ENCODE measurements at regions not wholly inside any gene's neighbourhood (a gene's known extent, or its start where the extent isn't known, plus 50 kb on each side); places are given as distances from the start of the nearest gene placed in this dataset.

DNA sequence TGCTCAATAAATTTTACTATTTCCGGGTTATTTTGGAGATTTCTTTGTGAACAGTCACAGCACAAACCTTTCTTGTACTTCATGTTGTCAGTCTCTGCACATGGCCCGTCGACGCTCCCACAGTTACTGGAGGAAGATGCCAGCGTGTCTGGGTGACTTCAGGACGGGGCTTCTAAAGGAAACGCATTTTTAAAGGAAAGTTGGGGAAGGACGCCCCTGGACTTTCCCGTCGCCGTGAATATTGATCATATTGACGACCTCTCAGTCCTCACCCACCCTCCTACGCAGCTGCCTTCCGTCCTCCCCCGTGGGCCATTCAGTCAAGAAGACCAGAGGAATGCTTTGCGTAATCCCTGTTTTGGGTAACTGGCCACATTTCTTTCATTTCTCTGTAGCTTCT, 71.1 kb upstream of the SNTG2 start:
- TF ChIP-seq ZNF589 (CRISPR knock-in tag; conservative IDR thresholded peaks at IDR 0.05), result no peak
- TF ChIP-seq NFE2L2 (IDR thresholded peaks at IDR 0.05; ENCODE audit: low read length), result no peak
- no peak for TF ChIP-seq ZSCAN30 (CRISPR knock-in tag; IDR thresholded peaks at IDR 0.05)
- TF ChIP-seq HNRNPL (IDR thresholded peaks at IDR 0.05; ENCODE audit: low read depth, low read length), result no peak
- no peak for TF ChIP-seq HOXA5 (CRISPR knock-in tag; IDR thresholded peaks at IDR 0.05)
- TF ChIP-seq SP2 (CRISPR knock-in tag; IDR thresholded peaks at IDR 0.05), result no peak
- TF ChIP-seq, protein P1, sequence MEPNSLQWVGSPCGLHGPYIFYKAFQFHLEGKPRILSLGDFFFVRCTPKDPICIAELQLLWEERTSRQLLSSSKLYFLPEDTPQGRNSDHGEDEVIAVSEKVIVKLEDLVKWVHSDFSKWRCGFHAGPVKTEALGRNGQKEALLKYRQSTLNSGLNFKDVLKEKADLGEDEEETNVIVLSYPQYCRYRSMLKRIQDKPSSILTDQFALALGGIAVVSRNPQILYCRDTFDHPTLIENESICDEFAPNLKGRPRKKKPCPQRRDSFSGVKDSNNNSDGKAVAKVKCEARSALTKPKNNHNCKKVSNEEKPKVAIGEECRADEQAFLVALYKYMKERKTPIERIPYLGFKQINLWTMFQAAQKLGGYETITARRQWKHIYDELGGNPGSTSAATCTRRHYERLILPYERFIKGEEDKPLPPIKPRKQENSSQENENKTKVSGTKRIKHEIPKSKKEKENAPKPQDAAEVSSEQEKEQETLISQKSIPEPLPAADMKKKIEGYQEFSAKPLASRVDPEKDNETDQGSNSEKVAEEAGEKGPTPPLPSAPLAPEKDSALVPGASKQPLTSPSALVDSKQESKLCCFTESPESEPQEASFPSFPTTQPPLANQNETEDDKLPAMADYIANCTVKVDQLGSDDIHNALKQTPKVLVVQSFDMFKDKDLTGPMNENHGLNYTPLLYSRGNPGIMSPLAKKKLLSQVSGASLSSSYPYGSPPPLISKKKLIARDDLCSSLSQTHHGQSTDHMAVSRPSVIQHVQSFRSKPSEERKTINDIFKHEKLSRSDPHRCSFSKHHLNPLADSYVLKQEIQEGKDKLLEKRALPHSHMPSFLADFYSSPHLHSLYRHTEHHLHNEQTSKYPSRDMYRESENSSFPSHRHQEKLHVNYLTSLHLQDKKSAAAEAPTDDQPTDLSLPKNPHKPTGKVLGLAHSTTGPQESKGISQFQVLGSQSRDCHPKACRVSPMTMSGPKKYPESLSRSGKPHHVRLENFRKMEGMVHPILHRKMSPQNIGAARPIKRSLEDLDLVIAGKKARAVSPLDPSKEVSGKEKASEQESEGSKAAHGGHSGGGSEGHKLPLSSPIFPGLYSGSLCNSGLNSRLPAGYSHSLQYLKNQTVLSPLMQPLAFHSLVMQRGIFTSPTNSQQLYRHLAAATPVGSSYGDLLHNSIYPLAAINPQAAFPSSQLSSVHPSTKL (CRISPR knock-in tag; IDR thresholded peaks at IDR 0.05), result no peak
- POLR2A ChIA-PET, result no interaction called here
- no peak overlapping the region for H2AFZ ChIP-seq (ENCODE audit: low read length)
- FAIRE-seq (no peak), DNase-seq (ENCODE audit: low spot score) (no peak), ATAC-seq (no peak)
- H3K4me3 ChIP-seq (replicated peaks in 1 of 3; ENCODE audit: insufficient read depth in 1 of 3, low read depth in 2 of 3, low read length in 3 of 3), result no peak overlapping the region
- no peaks in the 10 kb centered on the region for H3K4me1 ChIP-seq (ENCODE audit: insufficient read depth, low read length)
- BruUV-seq (replicated peaks), result no TSS peak
- intact Hi-C loops (cut with micrococcal nuclease; ENCODE audit: unreplicated experiment), result no loop called here
- no peaks in the 10 kb centered on the region for H3K36me3 ChIP-seq (replicated peaks in 1 of 2; ENCODE audit: control insufficient read depth in 1 of 2, insufficient read depth in 2 of 2, low read length in 2 of 2)
- H3K27me3 ChIP-seq (ENCODE audit: control insufficient read depth in 1 of 2, insufficient read depth in 2 of 2, low read length in 2 of 2), result peaks cover 14 to 87% of the 10 kb centered on the region in 2 experiments; a peak in 4 of 5 replicates
- CTCF ChIA-PET (ENCODE audit: low intra/inter-chr PET ratio, low total read pairs), result no interaction called here
- H3K27ac ChIP-seq (ENCODE audit: extremely low read length, insufficient read depth, low read length), result no peak overlapping the region
- H3K9ac ChIP-seq (ENCODE audit: insufficient read depth, low read depth, low read length), result no peak overlapping the region
- WGBS (ENCODE audit: low lambda C conversion rate), result 33% methylated on average over 16 of the region's 16 CpGs
- H4K20me1 ChIP-seq (ENCODE audit: insufficient read depth, low read length), result no peaks in the 10 kb centered on the region
- no peaks in the 10 kb centered on the region for H3K9me3 ChIP-seq (ENCODE audit: low read length)
- no peaks in the 10 kb centered on the region for H3K79me2 ChIP-seq (ENCODE audit: insufficient read depth, low read length)
- H3K4me2 ChIP-seq (ENCODE audit: low read depth, low read length), result no peak overlapping the region
- in situ Hi-C loops (cut with HindIII; ENCODE audit: extremely low pct_ligation_motif_present, low pct_unique_long_range_greater_than_20kb), result no loop called here
